H1 (cell line): ENCODE measurements at regions not wholly inside any gene's neighbourhood (a gene's known extent, or its start where the extent isn't known, plus 50 kb on each side); places are given as distances from the start of the nearest gene placed in this dataset.

Experiments
- CHD7 ChIP-seq: fragments of 300-600 bp; sonication (generic); IDR thresholded peaks from 2 replicates; pipeline ENCODE4 v1.7.1; 2012; ENCODE audit warnings: low read length, moderate library complexity, mild to moderate bottlenecking, inconsistent platforms; ENCODE audit not compliant: insufficient replicate concordance
- POLR2AphosphoS5 ChIP-seq: IDR thresholded peaks from 2 replicates; pipeline ENCODE4 v1.6.1; 2011; ENCODE audit warnings: low read depth, low read length
- RAD21 ChIP-seq, 2 experiments: IDR thresholded peaks in 1 of 2; conservative IDR thresholded peaks in 1 of 2; 2 replicates each; pipeline ENCODE4 v1.6.1; 2011; ENCODE audit warnings: low read depth in 2 of 2, low read length in 2 of 2, improper control_type of control experiment in 1 of 2, inconsistent platforms in 1 of 2, mild to moderate bottlenecking in 1 of 2, moderate library complexity in 1 of 2
- SRF ChIP-seq: IDR thresholded peaks from 2 replicates; pipeline ENCODE4 v1.6.1; 2011; ENCODE audit warnings: mild to moderate bottlenecking, low read depth, low read length, moderate library complexity
- TBP ChIP-seq: IDR thresholded peaks from 2 replicates; pipeline ENCODE4 v1.6.1; 2011; ENCODE audit warnings: low read depth, low read length, improper control_type of control experiment

DNA sequence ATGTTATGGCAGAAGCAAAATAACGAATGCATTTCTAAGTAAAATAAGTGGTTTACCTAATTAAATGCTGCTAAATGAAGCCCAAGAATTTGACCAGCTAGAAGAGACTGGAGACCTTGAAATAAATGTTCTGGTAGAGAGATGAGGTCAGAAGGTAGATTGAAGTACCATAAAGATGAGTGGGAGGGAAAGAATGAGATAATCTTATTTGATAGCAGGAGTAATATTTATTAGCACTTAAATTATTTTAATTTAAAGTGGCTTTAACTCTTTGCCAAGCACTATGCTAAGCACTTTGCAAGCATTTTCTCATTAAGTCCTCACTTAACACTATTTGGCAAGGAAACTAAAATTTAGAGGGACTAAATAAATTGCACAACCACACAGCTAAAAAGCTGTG is 314.9 kb upstream of the CCDC54 start (continued):
- TF ChIP-seq CHD7 (no peak), TBP (no peak), SRF (no peak), POLR2AphosphoS5 (no peak), RAD21 (IDR thresholded peaks at IDR 0.05 in 1 of 2, conservative IDR thresholded peaks at IDR 0.05 in 1 of 2; ENCODE audit: low read depth in 2 of 2, low read length in 2 of 2) (no peak)
